ENCODE measurements at regions not wholly inside any gene's neighbourhood (a gene's known extent, or its start where the extent isn't known, plus 50 kb on each side); places are given as distances from the start of the nearest gene placed in this dataset.

DNA sequence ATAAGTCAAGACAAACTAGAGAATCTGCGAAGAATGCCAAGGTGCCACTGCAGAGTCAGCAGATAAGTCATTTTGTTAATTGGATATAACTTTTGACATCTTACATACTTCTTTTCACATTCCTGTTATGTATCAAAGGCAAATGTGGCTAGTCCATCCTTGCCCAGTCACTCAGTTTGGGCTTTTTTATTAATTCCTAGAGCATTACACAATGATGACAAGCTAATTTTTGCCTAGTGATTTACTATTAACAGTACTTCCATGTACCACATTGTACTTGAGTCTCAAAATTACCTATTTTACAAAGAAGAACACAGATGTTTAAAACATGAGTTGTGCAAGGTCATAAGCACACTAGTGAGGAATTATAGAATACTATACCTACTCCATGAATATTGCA is 680.8 kb downstream of the DNAH5 start:
- H3K36me3 ChIP-seq, result no peaks in the 10 kb centered on the region
- no peaks in the 10 kb centered on the region for H3K4me1 ChIP-seq (ENCODE audit: control insufficient read depth in 1 of 2, low read depth in 2 of 2)
- H3K27me3 ChIP-seq (replicated peaks; ENCODE audit: insufficient read depth), result no peaks in the 10 kb centered on the region
- no peak overlapping the region for H3K4me3 ChIP-seq
- no peak for TF ChIP-seq CTCF (IDR thresholded peaks at IDR 0.05)
- ATAC-seq (ENCODE audit: insufficient number of reproducible peaks, low FRiP score, low read depth) (no peak), DNase-seq (ENCODE audit: low spot score) (no peak)
- no peak overlapping the region for H3K27ac ChIP-seq
- no peaks in the 10 kb centered on the region for H3K9me3 ChIP-seq

DNA sequence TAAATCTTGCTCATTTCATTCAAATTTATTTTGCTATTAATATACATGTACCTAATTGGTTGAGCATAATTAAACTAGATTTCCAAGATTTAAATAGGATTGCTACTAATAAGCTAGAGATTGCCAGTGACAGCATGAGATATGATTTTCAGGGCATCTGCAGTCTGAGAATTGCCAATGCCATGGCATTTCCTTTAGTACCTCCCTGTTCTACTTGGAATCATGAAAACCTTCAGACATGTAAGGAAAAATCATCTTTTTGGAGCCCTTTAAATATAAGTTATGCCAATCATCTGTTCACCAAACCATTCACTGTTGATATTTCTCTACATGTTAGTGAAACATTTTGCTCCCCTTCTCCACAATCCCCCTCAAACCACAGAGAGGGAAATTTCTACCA is 691.4 kb downstream of the DNAH5 start:
- ATAC-seq (ENCODE audit: insufficient number of reproducible peaks, low FRiP score, low read depth) (no peak), DNase-seq (ENCODE audit: low spot score) (no peak)
- Histone ChIP-seq H3K9me3 (no peaks in the 10 kb centered on the region), H3K27me3 (replicated peaks; ENCODE audit: insufficient read depth) (no peaks in the 10 kb centered on the region), H3K4me1 (ENCODE audit: control insufficient read depth in 1 of 2, low read depth in 2 of 2) (no peaks in the 10 kb centered on the region), H3K4me3 (no peak overlapping the region), H3K27ac (no peak overlapping the region), H3K36me3 (no peaks in the 10 kb centered on the region)
- TF ChIP-seq CTCF (IDR thresholded peaks at IDR 0.05), result no peak

DNA sequence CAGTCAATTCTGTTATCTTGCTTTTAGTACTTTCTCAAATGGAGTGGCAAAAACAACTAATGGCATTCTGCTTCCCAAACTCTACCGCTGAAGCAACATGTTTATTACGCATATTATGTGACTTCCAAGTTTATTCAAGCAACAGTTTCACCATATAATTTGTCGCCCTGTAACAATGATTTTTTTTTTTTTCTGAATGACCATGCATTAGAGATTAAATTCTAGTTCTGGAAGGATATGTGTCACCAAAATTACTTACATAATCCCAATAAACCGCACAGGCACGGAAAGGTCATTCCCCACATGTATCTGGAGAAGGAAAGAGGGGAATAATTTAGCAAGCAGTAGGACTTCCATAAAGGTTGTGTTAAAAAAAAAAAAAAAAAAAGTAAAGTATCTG is 691.8 kb downstream of the DNAH5 start:
- Histone ChIP-seq H3K4me3 (no peak overlapping the region), H3K27me3 (replicated peaks; ENCODE audit: insufficient read depth) (no peaks in the 10 kb centered on the region), H3K36me3 (no peaks in the 10 kb centered on the region), H3K9me3 (no peaks in the 10 kb centered on the region), H3K27ac (no peak overlapping the region), H3K4me1 (ENCODE audit: control insufficient read depth in 1 of 2, low read depth in 2 of 2) (no peaks in the 10 kb centered on the region)
- no peak for TF ChIP-seq CTCF (IDR thresholded peaks at IDR 0.05)
- DNase-seq (ENCODE audit: low spot score) (no peak), ATAC-seq (ENCODE audit: insufficient number of reproducible peaks, low FRiP score, low read depth) (no peak)

GRCh38 chr5:13251623-13252376 is 692.7 kb downstream of the DNAH5 start:
- Histone ChIP-seq H3K36me3 (no peaks in the 10 kb centered on the region), H3K27me3 (replicated peaks; ENCODE audit: insufficient read depth) (no peaks in the 10 kb centered on the region), H3K27ac (no peak overlapping the region), H3K4me3 (no peak overlapping the region), H3K4me1 (ENCODE audit: control insufficient read depth in 1 of 2, low read depth in 2 of 2) (no peaks in the 10 kb centered on the region), H3K9me3 (no peaks in the 10 kb centered on the region)
- ATAC-seq (ENCODE audit: insufficient number of reproducible peaks, low FRiP score, low read depth) (no peak), DNase-seq (ENCODE audit: low spot score) (no peak)
- no peak for TF ChIP-seq CTCF (IDR thresholded peaks at IDR 0.05)

DNA sequence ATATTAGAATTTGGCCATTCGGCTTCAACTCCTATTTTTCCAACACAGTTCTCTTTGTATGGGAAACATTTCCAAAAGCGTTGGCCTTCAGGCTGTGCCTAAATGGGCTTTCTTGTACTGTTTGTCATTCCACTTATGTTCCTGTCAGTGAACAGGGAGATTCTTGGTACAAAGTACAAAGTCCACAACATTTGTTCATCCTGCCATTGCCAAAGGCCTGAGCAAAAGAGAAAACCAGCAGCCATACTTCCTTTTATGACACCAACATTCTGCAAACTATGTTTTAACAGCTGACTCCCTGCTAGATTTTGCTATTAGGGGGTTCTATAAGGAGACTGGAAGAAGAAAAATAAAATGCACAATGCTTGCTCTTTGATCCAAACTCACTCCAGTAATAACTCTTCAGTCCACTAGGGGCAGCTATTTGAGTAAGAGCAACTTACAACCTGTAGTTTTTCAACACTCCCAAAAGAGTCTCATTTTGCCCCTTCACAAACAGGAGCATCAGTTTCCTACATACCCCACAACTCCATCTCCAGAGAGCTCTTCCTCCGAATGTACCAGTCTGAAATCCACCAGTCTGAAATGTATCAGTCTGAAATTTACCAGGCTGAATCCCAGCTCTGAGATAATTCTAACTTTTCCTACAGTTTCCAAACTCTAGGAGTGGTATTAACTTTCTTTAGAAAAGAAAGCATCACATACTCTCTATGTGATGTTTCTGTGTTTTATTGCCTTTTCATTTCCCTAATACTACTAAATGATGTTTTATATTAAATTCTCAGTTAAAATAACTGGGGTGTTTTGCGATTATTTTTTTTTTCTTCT is 693.8 kb downstream of the DNAH5 start:
- ATAC-seq (ENCODE audit: insufficient number of reproducible peaks, low FRiP score, low read depth) (no peak), DNase-seq (ENCODE audit: low spot score) (no peak)
- Histone ChIP-seq H3K4me3 (no peak overlapping the region), H3K9me3 (no peaks in the 10 kb centered on the region), H3K4me1 (ENCODE audit: control insufficient read depth in 1 of 2, low read depth in 2 of 2) (no peaks in the 10 kb centered on the region), H3K27me3 (replicated peaks; ENCODE audit: insufficient read depth) (no peaks in the 10 kb centered on the region), H3K36me3 (no peaks in the 10 kb centered on the region), H3K27ac (no peak overlapping the region)
- peak; percentile 14 for TF ChIP-seq CTCF (IDR thresholded peaks at IDR 0.05)

All from thoracic aorta (tissue), 2 donors.